D341Med (cell line): ENCODE measurements at regions not wholly inside any gene's neighbourhood (a gene's known extent, or its start where the extent isn't known, plus 50 kb on each side); places are given as distances from the start of the nearest gene placed in this dataset.

ENCODE experiments used
- DNase-seq: peaks from one replicate; pipeline ENCODE4 v3.0.0; 2012; ENCODE audit warnings: low spot score

DNA sequence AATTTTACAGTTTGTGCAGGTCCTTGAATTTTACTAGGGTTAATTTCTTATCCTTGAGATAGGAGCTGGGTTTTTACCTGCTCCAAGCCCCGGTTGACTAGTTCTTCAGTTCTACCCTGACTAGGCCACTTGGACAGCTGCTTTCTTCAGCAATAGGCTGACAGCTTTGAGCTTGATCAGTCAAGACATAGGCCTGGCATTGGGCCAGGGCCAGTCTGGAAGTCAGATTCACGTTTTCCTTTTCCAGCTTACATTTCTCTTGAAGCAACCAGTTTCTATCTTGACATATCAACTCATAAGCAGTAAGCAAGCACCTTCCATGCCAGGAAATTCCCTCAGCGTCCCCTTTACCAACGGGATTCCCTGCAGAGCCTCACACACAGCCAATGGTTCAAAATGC, 63.7 kb upstream of the AJAP1 start:
- no peak for DNase-seq

DNA sequence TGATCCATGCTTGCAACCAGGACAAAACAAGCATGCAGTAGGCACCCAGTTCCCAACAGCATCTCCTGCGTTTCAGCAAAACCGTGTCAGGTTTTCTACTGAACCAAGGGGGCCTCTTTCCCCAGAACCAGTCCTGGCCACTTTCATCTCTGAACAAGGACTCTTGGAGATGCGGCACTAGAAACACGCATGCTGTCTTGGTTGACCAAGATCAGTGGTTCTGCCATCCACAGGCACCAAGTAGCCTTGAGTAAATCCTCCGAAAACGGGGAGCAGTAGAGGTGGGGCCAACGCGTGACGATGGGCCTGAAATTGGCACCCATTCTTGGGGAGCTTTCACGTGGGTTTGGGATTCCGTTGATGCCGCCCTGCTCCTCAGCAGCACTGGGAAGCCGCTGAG, 62.5 kb upstream of the AJAP1 start:
- DNase-seq, result no peak

DNA sequence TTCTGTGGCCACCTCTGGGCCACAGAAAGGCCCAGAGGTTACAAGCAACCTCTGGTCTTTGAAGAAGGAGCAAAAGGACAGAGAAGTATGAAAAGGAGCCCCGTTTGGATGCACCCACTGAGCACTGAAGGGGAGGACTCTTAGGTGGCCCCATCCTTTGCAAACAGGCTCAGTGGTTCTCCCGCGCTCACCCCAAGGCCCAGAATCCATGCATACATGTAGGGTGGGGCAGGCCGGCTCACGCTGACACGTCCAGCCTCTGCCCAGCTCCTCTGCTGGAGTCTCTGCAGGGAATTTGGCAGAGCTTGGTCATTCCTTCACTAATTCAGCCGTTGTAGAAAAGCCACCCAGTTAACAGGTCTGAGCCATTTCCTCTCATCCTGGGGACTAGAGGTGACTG, 61.3 kb upstream of the AJAP1 start:
- no peak for DNase-seq

DNA sequence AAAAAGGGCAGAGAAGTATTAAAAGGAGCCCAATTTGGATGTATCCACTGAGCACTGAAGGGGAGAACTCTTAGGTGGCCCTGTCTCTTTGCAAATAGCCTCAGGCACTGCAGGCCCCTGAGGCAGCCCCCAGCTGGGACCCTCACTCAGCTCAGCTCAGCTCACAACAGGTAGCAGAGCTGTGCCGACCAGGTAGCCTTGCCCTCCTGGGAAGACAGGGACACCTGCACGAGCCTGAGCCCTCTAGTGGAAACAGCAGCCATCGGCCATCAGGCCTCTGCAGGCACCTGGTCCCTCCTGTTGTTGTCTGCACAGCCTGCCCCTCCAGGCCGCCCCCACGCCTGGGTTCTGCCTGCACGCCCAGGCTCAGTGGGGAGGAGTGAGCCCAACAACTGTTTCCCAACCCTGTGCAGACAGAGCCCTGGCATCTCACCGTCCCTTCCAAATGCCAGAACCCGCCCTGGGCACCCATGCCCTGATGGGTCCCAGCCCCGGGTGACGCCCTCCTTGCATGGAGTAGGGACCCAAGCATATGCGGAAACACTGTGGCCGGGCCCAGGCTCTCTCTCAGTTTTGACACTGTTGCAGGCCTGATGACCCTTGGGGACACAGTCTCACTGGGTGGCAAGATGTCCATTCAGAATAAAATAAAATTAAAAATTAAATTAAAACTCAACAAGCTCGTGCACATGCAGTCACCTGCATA, 60.0 kb upstream of the AJAP1 start:
- no peak for DNase-seq

DNA sequence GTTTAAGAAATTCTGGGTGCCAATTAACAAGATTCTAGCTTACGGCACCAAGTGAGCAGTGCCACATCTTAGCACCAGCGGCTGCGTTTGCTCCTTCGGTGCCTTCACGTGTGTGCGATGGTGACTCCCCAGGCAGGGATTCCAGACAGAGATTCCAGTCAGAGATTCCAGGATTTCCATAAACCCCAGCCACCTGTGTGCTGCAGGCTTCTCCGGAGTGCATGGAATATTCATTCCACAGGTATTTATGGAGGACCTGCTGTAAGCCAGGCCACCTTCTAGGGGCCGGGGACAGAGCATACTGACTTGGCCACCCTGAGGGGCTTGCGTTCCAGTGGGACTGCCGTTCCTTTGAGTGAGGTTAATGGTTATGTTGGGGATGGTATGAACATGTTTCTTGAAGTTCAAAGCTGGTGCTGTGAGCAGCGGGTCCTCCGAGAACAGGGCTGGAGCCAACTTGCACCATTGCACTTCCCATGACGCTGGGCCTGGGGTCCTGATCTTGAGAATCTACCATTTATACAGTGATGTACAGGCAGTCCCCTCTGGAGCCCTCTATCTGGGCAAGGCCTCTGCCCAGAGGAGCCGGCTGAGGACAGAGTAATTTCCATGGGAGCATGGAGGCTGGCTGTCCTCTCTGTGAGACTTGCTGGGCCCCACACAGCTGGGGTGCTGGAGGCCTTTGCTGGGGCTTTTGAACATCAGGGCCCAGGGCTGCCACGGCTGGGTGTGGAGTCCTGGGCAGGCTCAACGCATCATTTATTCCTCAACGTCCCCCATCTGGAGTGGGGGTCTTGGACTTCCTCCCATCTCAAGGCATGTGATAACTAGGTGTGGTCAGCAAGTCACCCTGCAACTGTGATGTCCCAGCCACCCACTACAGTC, 58.8 kb upstream of the AJAP1 start:
- DNase-seq, result no peak

DNA sequence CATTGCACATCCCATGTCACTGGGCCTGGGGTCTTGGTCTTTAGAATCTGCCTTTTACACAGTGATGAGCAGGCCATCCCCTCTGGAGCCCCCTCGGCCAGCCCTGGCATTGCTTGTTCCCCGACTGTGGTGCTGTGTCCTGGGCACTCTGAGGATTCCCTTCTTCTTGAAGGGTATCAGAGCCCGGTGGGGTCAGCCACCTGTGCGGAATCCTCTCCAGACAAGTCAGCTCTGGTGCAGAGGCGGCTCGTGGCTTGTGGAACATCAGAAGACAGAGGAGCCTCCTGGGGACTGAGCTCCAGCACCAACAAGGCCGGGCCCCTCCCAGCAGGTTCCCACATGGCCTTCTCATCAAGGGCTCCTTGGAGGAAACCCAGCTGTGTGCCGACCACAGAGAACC, 57.9 kb upstream of the AJAP1 start:
- no peak for DNase-seq

DNA sequence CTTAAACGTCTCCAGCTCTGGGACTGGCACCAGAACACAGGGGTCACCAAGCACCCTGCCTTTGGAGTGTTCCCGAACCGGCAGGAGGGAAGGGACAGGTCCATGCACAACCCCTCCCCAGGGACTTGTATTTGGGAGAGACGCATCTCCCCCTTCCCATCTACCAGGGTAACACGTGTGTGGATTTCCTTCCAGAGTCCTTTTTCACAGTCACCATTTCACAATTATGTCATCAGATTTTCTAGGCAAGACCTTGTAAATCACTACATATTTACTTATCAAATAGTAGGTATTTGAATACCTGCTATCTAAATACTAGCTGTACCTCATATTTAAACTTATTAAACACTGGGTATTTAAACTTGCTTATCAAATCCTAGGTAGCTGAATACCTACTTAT, 57.4 kb upstream of the AJAP1 start:
- no peak for DNase-seq

DNA sequence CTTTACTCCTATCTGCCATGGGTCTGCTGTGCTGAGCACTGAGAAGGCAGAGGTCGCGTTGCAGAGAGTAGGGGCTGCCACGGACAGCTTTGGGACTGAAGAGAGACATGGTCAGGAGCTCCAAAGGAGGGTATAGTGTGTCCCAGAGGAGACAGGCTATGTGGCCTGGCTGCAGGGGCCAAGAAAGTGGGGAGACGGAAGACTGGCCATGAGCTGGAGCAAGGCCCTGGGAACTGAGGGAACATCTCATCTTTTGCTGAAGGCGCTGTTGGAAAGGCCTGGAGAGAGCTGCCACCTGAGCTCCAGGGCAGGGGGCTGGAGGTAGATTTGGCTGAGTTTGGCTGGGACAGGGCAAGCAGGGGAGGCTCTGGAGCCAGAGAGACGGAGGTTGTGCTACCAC, 55.8 kb upstream of the AJAP1 start:
- no peak for DNase-seq

DNA sequence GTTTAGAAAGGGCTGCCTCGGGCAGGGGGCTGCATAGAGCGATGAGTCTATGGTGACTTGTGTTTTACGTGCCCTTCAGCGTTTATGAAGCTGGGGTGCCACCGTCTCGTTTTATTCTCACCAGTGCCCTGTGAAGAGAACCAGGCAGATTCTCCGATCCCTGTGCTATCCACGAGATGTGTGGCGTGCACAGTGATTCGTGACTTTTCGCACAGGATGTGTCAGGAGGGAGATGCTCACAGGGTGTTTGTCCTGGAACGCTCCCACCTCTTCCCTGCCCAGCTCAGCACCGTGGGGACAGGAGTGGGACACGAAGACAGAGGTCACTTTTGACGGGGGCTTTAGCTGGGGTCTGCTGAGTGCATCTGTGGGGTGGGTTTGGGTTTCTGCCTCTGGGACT, 54.9 kb upstream of the AJAP1 start:
- DNase-seq, result no peak

DNA sequence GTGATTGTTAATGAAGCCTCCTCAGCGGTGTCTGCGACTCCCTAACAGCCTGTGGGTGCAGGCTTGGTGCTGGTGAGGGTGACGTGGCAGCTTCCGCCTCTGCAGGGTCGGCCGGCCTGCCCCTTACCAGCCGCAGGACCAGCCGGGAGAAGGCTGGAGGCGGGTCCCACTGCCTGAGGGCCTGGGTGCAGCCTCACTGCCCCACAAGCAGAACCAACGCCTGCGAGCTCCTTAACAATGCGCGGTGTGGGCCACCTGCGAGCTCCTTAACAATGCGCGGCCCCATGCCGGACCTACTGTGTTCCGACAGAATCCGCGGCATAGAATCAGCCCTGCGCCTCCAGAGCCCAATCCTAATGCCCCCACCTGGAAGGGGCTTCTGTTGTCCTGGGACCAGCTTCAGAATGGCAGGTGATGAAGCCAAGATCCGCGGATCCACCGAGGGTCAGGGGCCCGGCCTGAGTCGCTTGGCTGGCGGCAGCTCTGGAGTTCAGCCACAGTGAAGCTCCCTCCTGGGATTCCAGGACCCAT, 54.4 kb upstream of the AJAP1 start:
- no peak for DNase-seq

DNA sequence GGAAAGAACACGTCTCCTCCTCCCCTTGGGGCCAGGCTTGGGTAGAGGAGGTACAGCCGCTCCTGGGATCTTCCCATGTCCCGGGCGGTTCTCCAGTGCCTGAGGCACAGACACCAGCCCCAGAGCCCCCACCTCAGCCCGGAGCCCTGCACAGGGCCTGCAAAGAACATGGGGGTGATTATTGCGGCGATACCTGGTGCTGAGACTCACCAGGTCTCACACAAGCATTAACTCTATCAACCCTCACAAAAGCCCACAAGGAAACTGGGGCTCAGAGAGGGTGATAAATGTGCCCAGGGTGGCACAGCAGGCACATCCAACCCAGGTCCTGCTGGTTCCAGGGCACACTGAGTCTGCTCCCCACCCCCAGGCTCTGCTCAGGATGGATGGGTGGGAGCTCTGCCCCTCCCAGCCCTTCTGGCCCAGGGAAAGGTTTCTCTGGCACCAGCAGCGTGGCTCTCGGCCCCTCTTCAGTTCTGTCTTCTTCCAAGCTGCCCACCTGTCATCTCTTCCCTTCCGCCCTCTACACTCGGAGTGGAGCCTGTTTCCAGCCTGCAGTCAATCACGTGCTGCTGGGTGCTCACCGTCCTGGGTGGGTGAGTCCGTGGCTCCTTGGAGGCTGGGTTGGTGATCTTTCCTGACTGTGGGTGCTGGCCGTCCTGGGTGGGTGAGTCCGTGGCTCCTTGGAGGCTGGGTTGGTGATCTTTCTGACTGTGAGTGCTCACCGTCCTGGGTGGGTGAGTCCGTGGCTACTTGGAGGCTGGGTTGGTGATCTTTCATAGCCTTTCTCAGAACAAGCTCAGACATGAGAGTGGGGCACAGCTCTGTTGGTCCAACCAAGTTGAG, 53.6 kb upstream of the AJAP1 start:
- DNase-seq, result no peak

DNA sequence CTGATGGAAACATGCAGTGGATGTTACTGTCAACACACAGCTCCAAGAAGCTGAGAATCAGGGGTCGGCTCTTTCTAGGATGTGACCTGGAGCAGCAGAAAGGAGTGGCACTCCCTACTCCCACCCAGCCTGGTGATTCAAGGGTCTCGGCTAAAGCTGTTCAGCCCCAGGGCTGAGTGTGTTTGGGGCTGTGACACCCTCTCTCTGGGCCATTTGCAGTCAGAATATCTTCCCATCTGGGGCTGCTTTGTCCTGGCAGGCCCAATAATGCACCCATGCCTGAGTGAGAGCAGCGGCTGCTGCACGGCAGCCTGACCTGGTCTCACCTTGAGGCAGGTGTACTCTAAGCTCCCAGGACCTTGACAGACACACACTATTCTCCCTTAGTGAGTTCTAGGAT, 52.5 kb upstream of the AJAP1 start:
- DNase-seq, result no peak

DNA sequence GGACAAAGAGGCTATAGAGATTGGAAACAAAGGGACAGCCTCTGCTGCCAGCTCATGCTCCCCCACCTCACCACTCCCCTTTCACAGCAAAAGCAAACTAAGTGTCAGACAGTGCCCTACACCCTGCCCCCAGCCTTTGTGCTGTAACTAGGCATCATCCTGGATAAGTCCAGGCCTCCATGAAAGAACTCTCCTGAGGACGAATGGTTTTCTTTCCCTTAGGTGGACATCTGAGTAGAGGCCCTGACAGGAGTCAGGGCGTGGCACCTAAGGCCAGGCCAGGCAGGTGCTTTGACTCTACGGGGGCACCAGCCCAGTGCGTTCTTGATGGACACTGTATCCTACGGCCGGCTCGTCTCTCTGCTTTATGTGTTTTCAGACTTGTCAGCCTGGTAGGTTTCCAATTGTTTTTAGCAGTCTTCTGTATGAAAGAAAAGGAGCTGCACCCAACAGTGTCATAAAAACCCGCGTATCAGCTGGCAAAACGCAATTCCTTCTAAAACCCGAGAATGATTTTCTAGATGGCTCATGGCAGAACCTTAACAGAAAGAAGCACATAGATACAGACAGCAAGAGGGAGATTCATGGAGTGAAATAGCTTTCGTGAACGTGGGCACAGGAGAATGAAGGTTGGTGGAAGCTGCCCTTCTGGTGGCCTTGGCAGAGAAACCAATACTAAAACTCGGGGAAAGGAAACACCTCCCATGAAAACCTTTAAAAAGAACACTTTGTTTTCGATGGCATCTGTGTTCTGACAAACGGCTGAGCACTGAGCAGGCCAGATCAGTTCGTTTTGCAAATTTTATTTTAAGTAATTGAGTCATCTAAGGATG, 51.7 kb upstream of the AJAP1 start:
- no peak for DNase-seq

DNA sequence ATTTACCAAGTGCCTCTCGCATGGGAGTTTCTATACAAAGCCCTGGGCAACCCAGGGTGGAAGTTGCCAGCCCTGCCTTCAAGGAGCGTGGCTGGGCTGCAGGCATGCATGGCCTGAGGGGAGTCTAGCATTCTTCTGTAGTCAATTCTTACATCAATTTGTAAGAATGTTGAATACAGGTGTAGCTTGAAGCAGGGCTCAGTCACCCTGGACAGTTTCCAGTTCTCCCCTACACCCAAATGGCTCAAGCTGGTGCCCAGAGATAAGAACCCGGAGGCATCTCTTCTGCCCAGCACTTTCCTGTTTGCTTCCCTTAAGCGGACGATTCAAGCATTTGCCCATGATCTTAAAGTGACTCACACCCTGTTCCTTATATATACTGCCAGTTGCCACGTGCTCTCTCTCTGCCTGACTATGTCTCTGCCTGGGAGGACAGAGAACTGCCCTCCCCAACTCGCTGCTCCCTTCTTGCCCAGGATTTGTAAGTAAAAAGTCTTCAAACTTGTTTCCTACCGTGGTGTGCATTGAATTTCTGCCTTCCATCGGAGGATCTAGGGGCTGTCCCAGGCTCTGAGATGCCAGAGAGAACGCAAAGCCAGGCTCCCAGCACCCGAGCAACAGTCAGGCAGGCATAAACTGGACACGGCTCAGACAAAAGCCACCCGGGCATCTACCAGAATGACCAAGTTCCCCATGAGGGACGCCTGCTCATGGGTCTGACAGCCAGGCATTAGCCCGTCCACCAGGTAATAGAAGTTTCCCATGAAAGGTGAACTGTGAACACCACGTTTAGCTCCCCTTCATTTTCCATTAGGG, 50.9 kb upstream of the AJAP1 start:
- no peak for DNase-seq
